HG03045 (cell line): ENCODE measurements at regions not wholly inside any gene's neighbourhood (a gene's known extent, or its start where the extent isn't known, plus 50 kb on each side); places are given as distances from the start of the nearest gene placed in this dataset.

Source experiments
- ATAC-seq: cut with Tn5 transposase; IDR thresholded peaks from one replicate; pipeline ENCODE4 v1.9.1; 2021; ENCODE audit warnings: mild to moderate bottlenecking, moderate library complexity; ENCODE audit not compliant: unreplicated experiment

DNA sequence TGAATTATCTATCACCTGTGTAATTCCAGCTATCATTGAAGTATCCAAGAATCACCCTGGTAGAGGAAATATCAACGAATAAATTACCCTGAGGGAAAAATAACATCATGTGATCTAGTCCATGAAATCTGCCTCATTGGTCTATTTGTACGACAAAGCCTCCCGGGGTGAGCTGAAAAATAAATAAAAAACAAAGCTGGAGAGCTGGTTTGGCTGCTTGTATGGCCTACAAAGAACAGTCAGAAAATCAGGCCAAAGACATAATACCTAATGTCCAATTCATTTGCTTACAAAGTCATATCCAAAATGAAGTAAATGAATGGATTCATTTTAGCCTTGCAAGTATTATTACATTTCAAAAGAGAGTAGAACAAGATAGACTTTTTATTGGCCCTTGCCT is 449.9 kb downstream of the KLF12 start:
- ATAC-seq: no peak

DNA sequence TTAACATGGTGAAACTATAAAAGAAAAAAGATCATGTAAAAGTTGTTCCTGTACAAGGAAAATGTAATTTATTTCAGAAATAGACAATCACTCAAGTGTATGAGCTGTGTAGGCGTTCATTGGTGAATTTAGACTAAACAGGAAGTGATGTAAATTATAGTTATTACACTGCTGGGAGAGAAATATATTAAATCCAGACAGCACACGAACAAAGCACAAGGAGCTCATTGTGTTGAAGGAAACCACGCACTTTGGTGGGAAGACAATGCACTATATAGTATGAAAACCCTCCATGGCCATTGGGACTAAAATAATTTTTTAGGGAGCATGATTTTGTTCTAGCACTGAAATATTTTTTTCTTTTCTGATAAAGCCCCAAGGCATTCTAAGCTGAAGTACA is 450.5 kb downstream of the KLF12 start:
- ATAC-seq: no peak

DNA sequence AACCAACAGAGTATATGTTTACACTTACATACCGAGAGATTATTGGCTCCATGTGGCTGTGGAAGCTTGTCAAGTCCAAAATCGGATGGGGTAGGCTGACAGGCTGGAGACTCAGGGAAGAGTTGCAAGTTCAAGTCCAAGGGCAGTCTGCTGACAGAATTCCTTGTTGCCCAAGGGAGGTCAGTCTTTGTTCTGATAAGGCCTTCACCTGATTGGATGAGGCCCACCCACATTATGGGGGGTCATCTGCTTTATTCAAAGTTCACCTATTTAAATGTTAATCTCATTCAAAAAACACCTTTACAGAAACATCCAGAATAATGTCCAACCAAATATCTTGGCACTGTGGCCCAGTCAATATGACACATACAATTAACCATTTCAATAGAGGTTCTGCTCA is 452.4 kb downstream of the KLF12 start:
- ATAC-seq: no peak

DNA sequence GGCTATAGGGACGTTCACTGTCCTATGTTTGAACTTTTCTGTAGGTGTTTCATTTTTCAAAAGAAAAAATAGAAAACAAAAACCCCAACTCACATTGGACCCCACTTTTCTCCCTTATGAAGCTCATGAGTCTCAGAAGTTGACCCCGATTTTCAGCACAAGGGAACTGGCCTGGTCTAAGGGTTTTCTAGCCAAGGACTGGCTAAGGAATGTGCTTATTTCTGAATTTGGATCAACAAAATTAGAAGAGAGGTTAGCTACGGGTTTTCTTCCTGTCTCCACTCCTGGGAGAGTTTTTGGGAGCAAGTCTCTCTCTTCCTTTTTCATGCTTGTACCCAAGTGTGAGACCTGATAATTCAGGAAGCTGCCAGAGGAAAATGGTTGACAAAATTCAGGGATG is 453.2 kb downstream of the KLF12 start:
- ATAC-seq: no peak

DNA sequence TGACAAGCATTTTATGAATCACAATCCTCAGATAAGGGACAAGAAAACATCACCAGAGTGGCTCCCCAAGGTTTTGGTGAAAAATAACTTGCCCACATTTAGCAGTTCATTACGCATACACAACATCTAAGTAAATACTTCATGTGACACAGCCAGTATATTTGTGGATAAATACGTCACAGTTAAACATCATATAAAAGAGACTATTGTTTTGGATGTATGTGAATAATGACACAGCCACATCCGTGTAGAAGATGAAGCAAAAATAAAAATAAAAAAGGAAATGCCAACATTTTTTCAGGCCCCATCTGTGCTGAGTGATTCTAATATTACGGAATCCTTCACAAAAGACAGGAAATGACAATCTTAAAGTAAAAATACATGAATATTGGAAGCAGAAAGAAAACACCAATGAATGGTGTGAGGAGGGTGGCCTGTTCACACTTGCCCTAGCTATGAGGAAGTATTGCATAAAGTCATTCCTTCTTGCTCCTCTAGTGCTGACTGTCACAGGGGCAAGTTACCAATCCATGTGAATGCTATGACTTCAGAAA is 457.1 kb downstream of the KLF12 start:
- no peak for ATAC-seq

DNA sequence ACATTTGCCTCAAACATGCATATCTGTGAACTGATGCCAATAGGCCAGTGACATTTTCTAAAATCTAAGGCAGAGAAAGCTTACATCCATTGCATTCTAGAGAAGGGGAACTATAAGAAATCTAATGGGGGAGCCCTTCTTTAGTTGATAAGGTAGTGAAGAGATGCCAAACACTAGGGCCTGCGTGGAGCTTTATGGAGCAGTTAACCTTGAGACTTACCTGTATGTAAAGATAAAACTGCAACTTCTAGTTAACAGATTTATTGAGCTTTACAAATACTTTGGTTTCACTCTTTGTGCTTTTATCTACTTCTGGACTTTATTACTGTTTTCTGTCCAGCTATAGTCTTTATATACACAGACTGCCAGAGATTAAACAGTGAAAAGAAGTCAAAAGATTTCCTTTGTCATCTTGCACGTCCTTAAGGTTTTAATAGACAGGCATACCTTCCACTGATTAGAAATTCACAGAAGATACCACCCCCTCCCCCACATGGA is 457.6 kb downstream of the KLF12 start:
- no peak for ATAC-seq

DNA sequence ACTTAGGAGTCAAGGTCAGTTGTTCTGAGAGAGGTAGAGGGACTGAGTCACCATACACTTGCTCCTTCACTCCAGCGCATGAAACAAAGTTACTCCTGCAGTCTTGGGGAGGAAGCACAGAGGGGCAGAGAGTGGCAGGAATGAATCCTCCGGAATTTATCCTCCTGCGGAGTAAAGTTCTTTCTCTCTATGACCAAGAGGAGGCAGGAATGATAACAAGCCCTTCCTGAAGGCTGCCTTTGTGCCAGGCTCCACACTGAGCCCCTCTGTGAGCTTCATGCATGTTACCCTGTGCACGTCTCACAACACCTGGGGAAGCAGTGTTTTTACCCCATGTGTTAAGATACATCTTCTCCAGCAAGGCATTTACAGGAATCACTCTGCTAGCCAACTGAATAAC is 458.4 kb downstream of the KLF12 start:
- no peak for ATAC-seq

DNA sequence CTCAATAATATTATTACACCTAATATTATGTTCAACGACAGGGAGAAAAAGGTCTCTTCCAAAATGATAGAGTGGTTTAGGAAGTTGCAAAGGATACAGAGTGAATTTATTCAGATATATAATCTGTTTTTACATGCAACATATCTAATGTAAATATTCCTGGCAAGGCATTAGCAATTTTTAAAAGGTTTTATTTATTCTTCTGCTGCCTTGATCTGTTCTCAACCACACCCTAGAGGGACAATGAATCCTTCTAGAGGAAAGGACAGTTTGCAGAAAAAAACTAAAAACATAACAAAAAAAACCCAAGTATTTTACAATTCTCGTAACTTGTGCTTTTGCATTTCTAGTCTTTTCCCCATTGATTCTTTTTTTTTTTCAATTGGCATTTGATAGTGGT is 459.6 kb downstream of the KLF12 start:
- no peak for ATAC-seq

DNA sequence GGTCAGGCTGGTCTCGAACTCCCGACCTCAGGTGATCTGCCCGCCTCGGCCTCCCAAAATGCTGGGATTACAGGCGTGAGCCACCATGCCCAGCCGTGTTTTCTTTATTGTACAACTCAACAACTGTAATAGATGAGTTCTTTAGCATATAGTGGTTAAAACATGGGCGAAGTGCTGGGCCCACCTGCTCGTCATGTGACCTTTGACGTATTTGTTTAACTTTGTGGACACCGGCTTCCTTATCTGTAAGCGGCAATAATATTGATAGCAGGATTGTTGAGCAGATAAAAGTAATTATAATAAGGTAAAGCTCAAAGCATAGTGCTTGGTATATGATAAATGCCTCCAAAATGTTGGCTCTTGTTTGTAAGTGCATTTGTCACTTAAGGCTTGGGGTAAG is 460.3 kb downstream of the KLF12 start:
- ATAC-seq: no peak

DNA sequence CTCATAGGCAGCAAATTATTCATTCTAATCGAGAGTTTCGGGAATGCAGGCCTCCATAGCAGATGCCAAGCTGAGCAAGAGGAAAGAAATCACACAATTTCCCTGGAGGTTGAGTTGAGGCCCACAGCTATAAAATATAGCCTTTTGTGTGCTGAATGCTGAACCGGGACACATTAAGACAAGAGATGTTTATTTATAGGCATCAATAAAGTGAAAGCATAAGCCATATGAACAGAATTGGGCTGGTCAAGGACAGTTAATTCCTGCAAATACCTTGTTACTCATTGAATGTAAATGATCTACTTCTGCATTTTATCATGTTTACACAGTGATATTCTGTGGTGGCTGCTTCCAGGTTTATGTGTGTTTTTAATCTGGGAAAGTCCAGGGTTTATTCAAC is 461.7 kb downstream of the KLF12 start:
- ATAC-seq: no peak

DNA sequence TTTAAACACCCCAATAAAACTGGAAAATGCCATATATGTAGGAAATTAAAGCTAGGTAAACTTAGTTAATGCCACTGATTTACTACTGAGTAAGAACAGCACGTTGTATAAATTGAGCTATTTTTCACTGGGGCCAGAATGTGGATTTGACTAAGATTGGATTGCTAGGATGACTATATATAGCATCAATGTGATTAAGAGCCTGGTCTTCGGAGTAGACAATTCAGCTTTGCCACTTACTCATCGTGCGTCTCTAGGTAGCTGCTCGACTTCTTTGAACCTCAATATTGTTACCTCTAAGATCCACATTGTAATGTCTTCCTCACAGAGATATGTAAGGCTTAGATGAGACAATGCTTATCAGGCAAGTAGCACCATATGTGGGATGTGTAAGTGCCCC is 462.5 kb downstream of the KLF12 start:
- no peak for ATAC-seq

DNA sequence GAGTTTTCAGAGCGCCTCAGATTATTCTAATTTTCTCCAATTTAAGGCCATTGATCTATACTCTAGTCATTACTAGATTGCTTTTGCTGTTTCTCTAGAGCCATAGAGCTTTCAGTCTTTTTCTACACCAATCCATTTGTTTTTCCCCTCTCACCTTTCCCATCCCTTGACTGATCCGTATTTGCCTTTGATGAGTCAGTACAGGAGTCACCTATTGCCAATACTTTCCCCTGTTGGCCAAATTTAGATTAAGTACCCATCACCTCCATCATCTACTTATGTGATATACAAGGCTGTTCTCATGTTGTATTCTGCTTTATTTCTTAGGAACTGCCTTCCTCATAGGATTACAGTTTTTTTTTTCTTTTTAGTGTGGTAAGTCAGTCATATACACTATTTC is 463.2 kb downstream of the KLF12 start:
- no peak for ATAC-seq

DNA sequence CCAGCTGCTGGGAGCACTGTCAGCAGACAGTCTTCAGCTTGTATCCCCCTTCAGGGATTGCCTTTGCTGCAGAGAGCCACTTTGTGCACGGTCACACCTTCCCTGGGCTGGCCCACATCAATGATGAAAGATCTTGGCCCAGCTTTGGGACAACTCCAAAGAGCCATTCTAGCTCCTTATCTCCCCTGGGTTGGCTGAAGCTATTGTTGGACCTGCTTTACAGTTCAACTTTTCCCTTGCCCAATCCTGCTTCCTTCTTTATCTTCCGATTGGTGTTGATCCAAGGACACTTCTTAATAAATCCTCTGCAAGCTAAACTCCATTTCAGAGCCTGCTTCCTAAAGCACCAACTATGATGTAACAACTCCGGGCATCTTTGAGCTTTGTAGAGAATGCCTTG is 466.4 kb downstream of the KLF12 start:
- no peak for ATAC-seq

DNA sequence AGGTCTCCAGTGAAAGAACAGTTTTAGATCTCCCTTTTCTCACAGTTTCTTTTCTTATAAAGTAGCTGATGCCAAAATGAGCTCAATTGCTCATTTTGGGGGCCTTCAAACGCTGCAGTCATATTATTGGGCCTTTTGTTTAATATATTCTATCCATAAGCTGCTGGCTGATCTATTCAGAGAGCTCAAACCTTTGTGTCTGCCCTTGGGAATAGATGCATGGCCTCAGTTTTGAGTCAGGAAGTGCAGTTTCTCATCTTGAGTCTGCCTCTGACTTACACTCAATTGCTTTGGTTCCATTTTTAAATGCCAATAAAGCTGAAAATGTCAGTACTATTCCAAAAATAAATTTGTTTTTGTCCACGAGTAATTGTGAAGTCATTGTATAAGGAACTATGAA is 468.9 kb downstream of the KLF12 start:
- ATAC-seq: no peak

DNA sequence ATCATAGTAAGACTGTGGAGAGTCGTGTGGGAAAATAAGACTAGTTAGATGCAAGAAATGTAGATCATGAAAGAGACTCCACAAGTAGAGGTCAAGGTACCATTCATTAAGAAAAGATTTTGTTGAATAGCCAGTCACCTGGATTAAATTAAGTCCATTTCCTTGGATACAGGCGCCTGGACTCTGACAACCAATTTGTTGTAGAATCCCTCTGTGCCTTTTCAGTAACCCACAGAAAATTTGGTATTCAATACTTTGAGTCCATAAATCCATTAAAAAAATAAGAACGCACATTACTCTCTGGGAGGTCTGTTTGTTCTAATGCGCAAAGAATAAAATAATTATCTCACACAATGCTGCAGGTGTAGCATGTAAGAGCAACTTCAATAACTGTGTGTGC is 469.4 kb downstream of the KLF12 start:
- ATAC-seq: no peak

DNA sequence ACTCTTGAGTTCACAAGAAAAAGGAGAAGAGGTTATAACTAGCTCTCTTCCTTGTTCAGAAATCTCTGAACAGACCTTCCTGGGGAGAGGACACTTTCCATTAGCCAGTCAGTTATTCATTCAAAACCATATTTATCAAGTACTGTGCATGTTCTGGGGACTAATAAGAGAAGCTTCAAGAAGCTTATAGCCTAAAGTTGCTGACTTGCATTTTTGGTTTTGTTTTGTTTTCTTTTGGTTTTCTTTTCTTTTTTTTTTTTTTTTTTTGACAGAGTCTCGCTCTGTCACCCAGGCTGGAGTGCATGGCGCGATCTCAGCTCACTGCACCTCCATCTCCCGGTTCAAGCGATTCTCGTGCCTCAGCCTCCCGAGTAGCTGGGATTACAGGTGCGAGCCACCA is 471.4 kb downstream of the KLF12 start:
- ATAC-seq: no peak

DNA sequence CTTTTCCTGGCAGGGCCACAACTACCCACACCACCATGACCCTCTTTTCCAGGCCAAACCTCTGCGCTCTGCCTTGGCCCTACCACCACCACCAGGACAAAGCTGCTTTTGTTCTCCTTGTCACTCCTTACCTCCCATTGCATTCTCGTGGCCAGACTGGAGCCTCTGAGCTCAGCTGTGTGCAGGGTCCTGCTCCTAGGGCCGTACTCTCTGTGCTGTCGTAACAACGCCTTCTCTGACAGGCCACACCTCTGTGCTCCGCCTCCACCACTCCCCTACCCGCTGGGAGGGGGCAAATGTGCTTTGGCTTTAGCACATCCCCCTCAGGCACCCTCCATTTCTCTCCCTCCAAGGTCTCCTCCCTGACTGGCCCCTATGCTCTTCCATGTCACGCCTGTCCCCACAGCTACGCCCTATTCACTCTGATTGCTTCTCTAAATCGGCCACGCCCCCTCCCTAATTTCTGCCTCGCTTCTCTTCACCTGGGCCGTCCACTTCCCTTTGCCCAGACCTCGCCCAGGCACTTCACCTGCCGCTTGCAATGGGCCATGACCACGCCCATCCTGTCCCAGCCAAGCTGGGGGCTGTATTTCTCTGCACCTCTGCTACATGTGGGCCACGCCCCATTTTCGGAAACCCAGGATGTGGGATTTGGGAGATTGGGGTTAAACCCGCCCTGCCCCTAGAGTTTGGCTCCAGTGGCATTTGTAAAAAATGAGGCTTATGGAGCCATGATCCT is 472.3 kb downstream of the KLF12 start:
- no peak for ATAC-seq

DNA sequence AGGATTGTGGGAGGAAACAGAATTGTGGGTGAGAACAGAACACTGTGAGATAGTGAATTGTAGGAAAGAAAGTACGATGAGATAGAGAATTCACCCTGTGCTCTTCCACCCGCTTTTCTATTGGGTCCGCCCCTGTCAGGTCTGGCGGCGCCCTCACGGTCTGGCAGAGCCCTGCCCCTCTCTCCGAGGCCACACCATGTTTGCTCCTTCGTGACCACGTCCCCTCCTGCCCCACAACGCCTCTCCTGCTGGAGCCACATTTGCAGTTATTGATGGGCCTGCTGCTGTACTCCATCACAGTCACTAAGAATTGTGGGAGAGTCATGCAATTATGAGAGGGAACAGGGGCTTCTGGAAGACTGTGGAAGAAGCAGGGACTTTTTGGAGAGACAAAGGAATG is 473.1 kb downstream of the KLF12 start:
- no peak for ATAC-seq

DNA sequence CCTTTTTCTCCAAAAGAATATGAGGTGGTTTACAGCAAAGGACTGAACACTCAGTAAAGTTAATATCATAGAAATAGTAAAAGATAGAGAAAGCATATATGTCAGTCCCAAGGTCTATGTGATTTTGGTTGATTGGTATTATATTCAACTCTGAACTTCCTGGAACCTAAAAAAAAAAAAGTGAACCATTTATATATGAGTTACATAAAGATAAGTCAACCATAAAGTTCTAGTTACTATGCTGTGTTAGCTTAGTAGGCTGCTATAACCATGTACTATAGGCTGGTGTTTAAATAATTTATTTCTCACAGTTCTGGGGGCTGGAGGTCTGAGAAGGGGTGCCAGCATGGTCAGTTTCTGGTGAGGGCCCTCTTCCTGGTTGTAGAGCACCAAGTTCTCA is 475.6 kb downstream of the KLF12 start:
- ATAC-seq: no peak

DNA sequence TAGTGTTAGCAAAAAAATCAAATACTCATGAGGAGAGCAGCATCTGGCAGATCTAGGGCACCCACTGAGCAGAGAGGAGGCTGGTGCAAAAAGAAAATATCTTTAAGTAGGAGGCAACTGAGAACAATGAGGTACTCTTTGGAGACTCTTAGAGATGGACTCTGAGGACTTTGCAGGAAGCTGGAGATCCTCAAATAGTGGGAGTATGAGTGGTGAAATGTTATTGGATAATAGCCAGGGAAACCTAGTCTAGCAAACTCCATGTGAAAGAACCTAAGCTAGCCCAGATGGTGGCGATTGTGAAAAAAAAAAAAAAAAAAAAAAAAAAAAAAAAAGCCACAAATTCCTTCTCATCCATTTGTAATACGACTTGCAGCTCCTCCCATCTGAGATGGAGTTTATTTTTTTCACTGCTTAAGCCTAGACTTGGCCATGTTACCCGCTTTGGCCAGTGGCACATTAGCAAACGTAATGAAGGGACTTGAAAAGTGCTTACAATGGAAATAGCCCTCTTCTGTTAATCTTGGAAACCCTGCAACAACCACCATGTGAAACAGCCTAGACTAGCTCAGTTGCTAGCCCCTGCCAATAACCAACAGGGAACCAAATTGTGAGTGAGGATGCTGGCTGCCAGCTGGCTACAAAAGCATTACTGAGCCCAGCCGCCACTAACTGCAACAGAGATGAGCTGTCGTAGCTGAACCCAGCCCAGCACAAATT is 476.2 kb downstream of the KLF12 start:
- ATAC-seq: no peak

DNA sequence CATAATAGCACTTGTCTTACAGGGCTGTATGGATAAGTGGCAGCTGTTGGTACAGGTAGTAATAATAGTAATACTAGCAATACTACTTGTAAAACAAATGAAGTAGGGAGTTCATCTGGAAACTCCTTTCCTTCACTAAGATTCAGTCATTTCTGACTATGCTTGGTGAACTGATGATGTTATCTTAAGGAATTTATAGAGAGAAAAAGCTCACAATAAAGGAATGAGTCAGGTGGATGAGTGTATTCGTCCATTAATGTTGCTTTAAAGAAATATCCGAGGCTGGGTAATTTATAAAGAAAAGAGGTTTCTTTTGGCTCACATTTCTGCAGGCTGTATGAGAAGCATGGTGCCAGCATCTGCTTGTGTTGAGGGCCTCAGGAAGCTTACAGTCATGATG is 477.3 kb downstream of the KLF12 start:
- ATAC-seq: no peak

DNA sequence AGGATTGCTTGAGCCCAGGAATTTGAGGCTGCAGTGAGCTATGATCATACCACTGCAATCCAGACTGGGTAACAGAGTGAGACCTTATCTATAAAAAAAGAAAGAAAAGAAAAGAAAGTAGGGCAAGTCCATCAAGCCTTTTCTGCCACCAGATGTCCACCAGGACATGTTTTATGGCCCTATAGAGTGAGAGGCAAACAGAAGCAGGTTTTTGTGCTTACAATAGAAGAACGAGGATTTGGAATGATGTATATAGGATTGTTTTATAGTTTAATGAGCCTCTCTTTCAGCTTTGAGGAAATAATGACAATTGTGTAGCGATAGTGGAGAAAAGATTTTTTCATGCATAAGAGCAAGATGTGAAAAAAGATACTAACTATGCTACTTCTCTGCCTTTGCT is 480.5 kb downstream of the KLF12 start:
- no peak for ATAC-seq
